ENCODE measurements at regions not wholly inside any gene's neighbourhood (a gene's known extent, or its start where the extent isn't known, plus 50 kb on each side); places are given as distances from the start of the nearest gene placed in this dataset.

DNA sequence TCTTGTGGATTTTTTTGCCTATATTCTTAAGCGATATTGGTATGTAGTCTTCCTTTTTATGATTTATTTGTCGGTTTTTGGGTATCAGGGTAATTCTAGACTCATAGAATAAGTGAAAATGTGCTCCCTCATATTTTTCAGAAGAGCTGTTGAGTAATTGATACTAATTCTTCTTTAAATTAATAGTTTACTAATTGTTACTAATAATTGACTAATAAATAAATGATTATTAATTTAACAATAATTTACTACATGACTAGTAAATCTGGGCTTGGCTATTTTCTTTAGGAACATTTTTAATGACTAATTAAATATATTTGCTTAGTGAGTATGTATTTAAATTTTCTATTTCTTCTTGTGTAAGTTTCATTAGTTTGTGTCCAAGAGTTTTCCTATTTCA lies 325.0 kb downstream of the ADCYAP1 start:
- no peak for TF ChIP-seq EP300 (IDR thresholded peaks at IDR 0.05; ENCODE audit: borderline replicate concordance in 1 of 2, low read depth in 1 of 2, low read length in 1 of 2)
- TF ChIP-seq RCOR1 (IDR thresholded peaks at IDR 0.05; ENCODE audit: low read length), result no peak
- TF ChIP-seq RXRA (IDR thresholded peaks at IDR 0.05; ENCODE audit: borderline replicate concordance, low read depth), result no peak
- TF ChIP-seq CHD2 (IDR thresholded peaks at IDR 0.05; ENCODE audit: low read length, partially characterized antibody), result no peak
- no peak for TF ChIP-seq TAF1 (IDR thresholded peaks at IDR 0.05; ENCODE audit: borderline replicate concordance, low read depth, low read length)
- TF ChIP-seq RAD21 (IDR thresholded peaks at IDR 0.05; ENCODE audit: low read length), result no peak
- TF ChIP-seq YY1 (IDR thresholded peaks at IDR 0.05; ENCODE audit: low read depth), result no peak
- TF ChIP-seq GABPA (IDR thresholded peaks at IDR 0.05; ENCODE audit: low read depth), result no peak
- H3K9ac ChIP-seq, result no peak overlapping the region
- ChIA-PET CTCF (no interaction called here), POLR2A (no interaction called here)
- H3K9me3 ChIP-seq, result no peaks in the 10 kb centered on the region
- H3K36me3 ChIP-seq (replicated peaks in 1 of 2; ENCODE audit: control insufficient read depth in 1 of 2, insufficient read depth in 2 of 2, low read length in 1 of 2), result no peaks in the 10 kb centered on the region
- 3% methylated on average over 2 of the region's 2 CpGs for WGBS (ENCODE audit: low lambda C conversion rate)
- no peak overlapping the region for H3K4me3 ChIP-seq (ENCODE audit: low read depth in 2 of 2, low read length in 1 of 2)
- no peak overlapping the region for H3K4me2 ChIP-seq
- no peaks in the 10 kb centered on the region for H3F3A ChIP-seq (replicated peaks; ENCODE audit: insufficient read depth)
- H3K79me2 ChIP-seq (ENCODE audit: insufficient read depth), result no peaks in the 10 kb centered on the region
- H2AFZ ChIP-seq (ENCODE audit: low read depth), result no peak overlapping the region
- no peaks in the 10 kb centered on the region for H3K27me3 ChIP-seq (ENCODE audit: insufficient read depth)
- no peak overlapping the region for H3K27ac ChIP-seq (ENCODE audit: low read depth in 2 of 2, low read length in 1 of 2)
- no peaks in the 10 kb centered on the region for H3K9me2 ChIP-seq
- no peak for DNase-seq
- H3K4me1 ChIP-seq (ENCODE audit: control insufficient read depth in 1 of 2, insufficient read depth in 2 of 2, low read depth in 1 of 2, low read length in 1 of 2), result no peaks in the 10 kb centered on the region
- H4K20me1 ChIP-seq (ENCODE audit: insufficient read depth), result no peaks in the 10 kb centered on the region

DNA sequence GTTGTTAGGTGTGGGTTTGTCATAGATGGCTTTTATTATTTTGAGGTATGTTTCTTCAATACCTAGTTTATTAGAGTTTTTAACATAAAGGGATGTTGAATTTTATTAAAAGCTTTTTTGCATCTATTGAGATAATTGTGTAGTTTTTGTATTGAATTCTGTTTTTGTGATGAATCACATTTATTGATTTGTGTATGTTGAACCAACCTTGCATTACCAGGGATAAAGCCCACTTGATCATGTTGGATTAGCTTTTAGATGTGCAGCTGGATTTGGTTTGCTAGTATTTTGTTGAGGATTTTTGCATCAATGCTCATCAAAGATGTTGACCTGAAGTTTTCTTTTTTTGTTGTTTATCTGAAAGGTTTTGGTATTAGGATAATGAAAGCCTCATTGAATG lies 328.2 kb downstream of the ADCYAP1 start:
- no peak for DNase-seq
- TF ChIP-seq FOSL2 (IDR thresholded peaks at IDR 0.05; ENCODE audit: borderline replicate concordance, low read depth), result no peak
- TF ChIP-seq EP300 (IDR thresholded peaks at IDR 0.05; ENCODE audit: borderline replicate concordance in 1 of 2, low read depth in 1 of 2, low read length in 1 of 2), result no peak
- TF ChIP-seq ELF1 (IDR thresholded peaks at IDR 0.05), result no peak
- no peak for TF ChIP-seq NRF1 (IDR thresholded peaks at IDR 0.05; ENCODE audit: low read depth, low read length)
- TF ChIP-seq FOXM1 (IDR thresholded peaks at IDR 0.05; ENCODE audit: low read depth), result no peak
- TF ChIP-seq RFX5 (IDR thresholded peaks at IDR 0.05; ENCODE audit: low read length), result no peak
- no peak for TF ChIP-seq MXI1 (IDR thresholded peaks at IDR 0.05; ENCODE audit: low read depth, low read length)
- TF ChIP-seq GATA2 (CRISPR knock-in tag; IDR thresholded peaks at IDR 0.05), result no peak
- TF ChIP-seq, protein P1, sequence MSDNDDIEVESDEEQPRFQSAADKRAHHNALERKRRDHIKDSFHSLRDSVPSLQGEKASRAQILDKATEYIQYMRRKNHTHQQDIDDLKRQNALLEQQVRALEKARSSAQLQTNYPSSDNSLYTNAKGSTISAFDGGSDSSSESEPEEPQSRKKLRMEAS (IDR thresholded peaks at IDR 0.05; ENCODE audit: low read depth), result no peak
- no peak for TF ChIP-seq RXRA (IDR thresholded peaks at IDR 0.05; ENCODE audit: borderline replicate concordance, low read depth)
- no peak for TF ChIP-seq GABPA (IDR thresholded peaks at IDR 0.05; ENCODE audit: low read depth)
- TF ChIP-seq, protein P2, sequence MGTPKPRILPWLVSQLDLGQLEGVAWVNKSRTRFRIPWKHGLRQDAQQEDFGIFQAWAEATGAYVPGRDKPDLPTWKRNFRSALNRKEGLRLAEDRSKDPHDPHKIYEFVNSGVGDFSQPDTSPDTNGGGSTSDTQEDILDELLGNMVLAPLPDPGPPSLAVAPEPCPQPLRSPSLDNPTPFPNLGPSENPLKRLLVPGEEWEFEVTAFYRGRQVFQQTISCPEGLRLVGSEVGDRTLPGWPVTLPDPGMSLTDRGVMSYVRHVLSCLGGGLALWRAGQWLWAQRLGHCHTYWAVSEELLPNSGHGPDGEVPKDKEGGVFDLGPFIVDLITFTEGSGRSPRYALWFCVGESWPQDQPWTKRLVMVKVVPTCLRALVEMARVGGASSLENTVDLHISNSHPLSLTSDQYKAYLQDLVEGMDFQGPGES (IDR thresholded peaks at IDR 0.05; ENCODE audit: low read depth, low read length), result no peak
- Histone ChIP-seq H3K9me2 (no peaks in the 10 kb centered on the region), H2AFZ (ENCODE audit: low read depth) (no peak overlapping the region), H3K36me3 (replicated peaks in 1 of 2; ENCODE audit: control insufficient read depth in 1 of 2, insufficient read depth in 2 of 2, low read length in 1 of 2) (no peaks in the 10 kb centered on the region), H3K4me1 (ENCODE audit: control insufficient read depth in 1 of 2, insufficient read depth in 2 of 2, low read depth in 1 of 2, low read length in 1 of 2) (no peaks in the 10 kb centered on the region), H3K79me2 (ENCODE audit: insufficient read depth) (no peaks in the 10 kb centered on the region), H4K20me1 (ENCODE audit: insufficient read depth) (no peaks in the 10 kb centered on the region), H3K9me3 (no peaks in the 10 kb centered on the region), H3K9ac (no peak overlapping the region), H3K27ac (ENCODE audit: low read depth in 2 of 2, low read length in 1 of 2) (no peak overlapping the region), H3K4me2 (no peak overlapping the region), H3K27me3 (ENCODE audit: insufficient read depth) (no peaks in the 10 kb centered on the region), H3K4me3 (ENCODE audit: low read depth in 2 of 2, low read length in 1 of 2) (no peak overlapping the region), H3F3A (replicated peaks; ENCODE audit: insufficient read depth) (no peaks in the 10 kb centered on the region)
- ChIA-PET POLR2A (no interaction called here), CTCF (no interaction called here)

All from SK-N-SH (cell line).